Right cardiac atrium (tissue), 5 donors: ENCODE measurements at regions not wholly inside any gene's neighbourhood (a gene's known extent, or its start where the extent isn't known, plus 50 kb on each side); places are given as distances from the start of the nearest gene placed in this dataset.
"Not testable (repeated sequence)": the region's sequence is repeated elsewhere in the genome, so short reads cannot be mapped to it uniquely, and the experiment has no call there.

Experiments used
- ATAC-seq, 2 donors: fragments of 200-7000 bp; cut with Tn5 transposase; one replicate each; pipeline versions ENCODE4 v1.8.0 to v1.9.1; 2020; ENCODE audit warnings: moderate library complexity in 2 of 2, mild to moderate bottlenecking in 1 of 2
- DNase-seq, 3 donors: peaks; one replicate each; pipeline ENCODE4 v3.0.0-alpha.2; 2020
- H3K27ac ChIP-seq: one replicate; pipeline ENCODE4 v1.5.1; 2013; ENCODE audit warnings: mild to moderate bottlenecking, low read length, control low read depth, moderate library complexity
- H3K27me3 ChIP-seq: one replicate; pipeline ENCODE4 v1.6.1; 2013; ENCODE audit not compliant: control insufficient read depth, insufficient read depth
- H3K4me1 ChIP-seq: one replicate; pipeline ENCODE4 v1.6.1; 2013; ENCODE audit warnings: low read length; ENCODE audit not compliant: control insufficient read depth, insufficient read depth
- H3K4me3 ChIP-seq: one replicate; pipeline ENCODE4 v1.5.1; 2013; ENCODE audit warnings: low read length, control low read depth
- H3K9me3 ChIP-seq: one replicate; pipeline ENCODE4 v1.6.1; 2013; ENCODE audit warnings: low read length; ENCODE audit not compliant: control insufficient read depth
- WGBS: extraction: QIAGEN DNeasy Blood & Tissue Kit; methylation state at CpG from one replicate; pipeline ENCODE4 v1.1.7; 2013; 5-methylcytosine and 5-hydroxymethylcytosine counted together
- intact Hi-C, 4 donors: fragments of 100-400 bp; cut with DNase I; formaldehyde crosslinking; loops; one replicate each; pipeline versions ENCODE4 v1.11.0 to v1.14.0; 2022 to 2023
- donor health status: healthy with polysubstance abuse.
- donor health status: DM: no; HTN: yes; CAD: no.
- donor health status: DM: no; HTN: no; CAD: no.
- donor health status: DM: no; HTN: yes; CAD: no; lungs with severe emphysema.
- donor health status: DM: yes; HTN: yes; CAD: no.

DNA sequence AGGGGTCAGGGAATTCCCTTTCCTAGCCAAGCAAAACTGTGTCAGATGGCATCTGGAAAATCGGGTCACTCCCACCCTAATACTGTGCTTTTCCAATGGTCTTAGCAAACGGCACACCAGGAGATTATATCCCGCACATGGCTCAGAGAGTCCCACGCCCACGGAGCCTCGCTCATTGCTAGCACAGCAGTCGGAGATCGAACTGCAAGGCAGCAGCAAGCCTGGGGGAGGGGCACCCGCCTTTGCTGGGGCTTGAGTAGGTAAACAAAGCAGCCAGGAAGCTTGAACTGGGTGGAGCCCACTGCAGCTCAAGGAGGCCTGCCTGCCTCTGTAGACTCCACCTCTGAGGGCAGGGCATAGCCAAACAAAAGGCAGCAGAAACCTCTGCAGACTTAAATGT, 393.3 kb upstream of the ONECUT1 start:
- H3K27ac ChIP-seq, H3K27me3 ChIP-seq, H3K4me3 ChIP-seq, intact Hi-C loops, ATAC-seq, H3K9me3 ChIP-seq, DNase-seq, H3K4me1 ChIP-seq: not testable (repeated sequence)
- 83% methylated on average over 9 of the region's 9 CpGs for WGBS

DNA sequence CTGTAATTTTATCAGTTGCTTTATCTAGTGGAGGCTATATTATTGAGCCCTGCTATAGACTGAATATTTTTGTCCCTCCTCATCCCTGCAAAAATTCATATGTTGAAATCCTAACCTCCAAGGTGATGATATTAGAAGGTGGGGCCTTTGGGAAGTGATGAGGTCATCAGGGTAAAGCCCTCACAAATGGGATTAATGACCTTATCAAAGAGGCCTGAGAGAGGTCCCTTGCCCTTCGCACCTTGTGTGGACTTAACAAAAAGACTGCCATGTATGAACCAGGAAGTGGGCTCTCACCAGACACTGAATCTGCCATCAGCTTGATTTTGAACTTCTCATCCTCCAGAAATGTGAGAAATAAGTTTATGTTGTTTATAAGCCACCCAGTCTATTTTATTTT, 381.4 kb upstream of the ONECUT1 start:
- ATAC-seq = no peak
- H3K4me1 ChIP-seq = no peaks in the 10 kb centered on the region
- intact Hi-C loops = no loop called here
- no peak overlapping the region for H3K27ac ChIP-seq
- WGBS = 75% methylated on average over 1 of the region's 1 CpG
- no peak for DNase-seq
- H3K9me3 ChIP-seq = no peaks in the 10 kb centered on the region
- no peak overlapping the region for H3K4me3 ChIP-seq
- no peaks in the 10 kb centered on the region for H3K27me3 ChIP-seq

- DNase-seq = no peak
- Histone ChIP-seq H3K27ac (no peak overlapping the region), H3K4me1 (no peaks in the 10 kb centered on the region), H3K9me3 (no peaks in the 10 kb centered on the region), H3K27me3 (no peaks in the 10 kb centered on the region), H3K4me3 (no peak overlapping the region)
- no peak for ATAC-seq
- intact Hi-C loops = no loop called here
- 72% methylated on average over 2 of the region's 2 CpGs for WGBS
Measured at GRCh38 chr15:53166684-53167201, 376.6 kb upstream of the ONECUT1 start.

DNA sequence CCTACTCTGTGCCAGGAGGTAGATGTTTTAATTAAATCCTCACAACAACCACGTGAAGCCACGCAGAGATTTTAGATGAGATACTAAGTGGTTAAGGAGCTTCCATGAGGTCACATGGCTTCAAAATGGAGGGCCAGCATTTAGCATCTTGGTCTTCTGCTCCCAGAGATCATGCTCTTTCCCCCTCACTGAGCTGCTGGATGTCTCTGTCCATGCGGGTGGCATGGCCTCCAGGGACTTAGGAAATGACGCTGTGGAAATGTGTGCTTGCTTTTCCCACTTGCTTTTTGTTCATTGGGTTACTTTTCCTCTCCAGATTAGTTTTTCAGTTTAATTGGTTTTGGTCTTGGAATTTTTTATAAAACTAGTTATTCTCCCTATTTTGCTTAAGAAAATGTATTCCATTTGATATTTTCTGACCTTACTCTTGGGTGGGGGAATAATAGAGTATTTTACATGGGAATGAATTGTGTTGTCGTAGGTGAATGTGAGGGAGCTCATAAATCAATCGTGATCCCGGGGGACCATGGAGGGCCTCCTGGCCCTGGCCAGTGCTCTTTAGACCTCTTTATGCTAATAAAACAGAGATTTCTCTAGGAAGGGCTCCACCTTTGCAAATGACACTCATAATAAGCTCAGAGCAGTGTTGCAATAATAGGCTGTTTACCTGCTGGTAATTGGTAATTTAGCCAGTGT, 376.0 kb upstream of the ONECUT1 start:
- H3K27ac ChIP-seq = no peak overlapping the region
- no peaks in the 10 kb centered on the region for H3K9me3 ChIP-seq
- H3K27me3 ChIP-seq = no peaks in the 10 kb centered on the region
- H3K4me1 ChIP-seq = no peaks in the 10 kb centered on the region
- ATAC-seq (no peak), DNase-seq (no peak)
- WGBS = 82% methylated on average over 7 of the region's 7 CpGs
- intact Hi-C loops = no loop called here
- no peak overlapping the region for H3K4me3 ChIP-seq

- ATAC-seq = no peak
- 53% methylated on average over 3 of the region's 3 CpGs for WGBS
- intact Hi-C loops = no loop called here
Measured at GRCh38 chr15:53160092-53160704, 370.1 kb upstream of the ONECUT1 start.

DNA sequence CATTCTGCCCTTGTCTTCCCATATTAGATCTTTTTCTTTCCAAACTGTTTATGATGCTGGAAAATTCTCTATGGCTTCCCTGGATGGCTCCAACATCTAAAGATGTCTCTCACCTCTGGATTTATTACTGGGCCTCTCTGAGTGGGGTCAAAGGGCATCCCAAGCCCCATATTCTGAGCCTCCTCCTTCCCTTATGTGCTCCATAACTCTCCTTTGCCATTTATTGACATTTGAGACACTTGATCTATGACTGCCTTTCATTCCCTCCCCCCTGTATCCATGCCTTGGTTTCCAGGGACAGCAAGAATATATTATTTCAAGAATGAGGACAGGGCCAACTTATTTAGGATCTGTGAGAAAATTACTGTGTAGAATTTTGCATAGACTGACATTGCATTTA, 369.3 kb upstream of the ONECUT1 start:
- H3K4me3 ChIP-seq = no peak overlapping the region
- no peaks in the 10 kb centered on the region for H3K27me3 ChIP-seq
- intact Hi-C loops = no loop called here
- ATAC-seq = no peak
- H3K9me3 ChIP-seq = no peaks in the 10 kb centered on the region
- no peak overlapping the region for H3K27ac ChIP-seq
- H3K4me1 ChIP-seq = no peaks in the 10 kb centered on the region
- no peak for DNase-seq

More at GRCh38 chr15:53160092-53160704, 370.1 kb upstream of the ONECUT1 start:
- peak in 1 of 3 donors; percentile 20 for DNase-seq
- H3K4me1 ChIP-seq = no peaks in the 10 kb centered on the region
- no peak overlapping the region for H3K4me3 ChIP-seq
- H3K9me3 ChIP-seq = no peaks in the 10 kb centered on the region
- H3K27me3 ChIP-seq = no peaks in the 10 kb centered on the region
- no peak overlapping the region for H3K27ac ChIP-seq

GRCh38 chr15:53158995-53159394, 368.9 kb upstream of the ONECUT1 start:
- Histone ChIP-seq H3K9me3 (no peaks in the 10 kb centered on the region), H3K27me3 (no peaks in the 10 kb centered on the region), H3K27ac (no peak overlapping the region), H3K4me1 (no peaks in the 10 kb centered on the region), H3K4me3 (no peak overlapping the region)
- intact Hi-C loops = no loop called here
- no peak for DNase-seq
- ATAC-seq = no peak
- WGBS = 88% methylated on average over 3 of the region's 3 CpGs

GRCh38 chr15:53133255-53133850, 343.2 kb upstream of the ONECUT1 start:
- WGBS = 58% methylated on average over 6 of the region's 6 CpGs
- intact Hi-C loops = no loop called here
- H3K4me3 ChIP-seq = no peak overlapping the region
- no peak overlapping the region for H3K27ac ChIP-seq
- no peaks in the 10 kb centered on the region for H3K27me3 ChIP-seq
- DNase-seq (no peak), ATAC-seq (no peak)
- H3K4me1 ChIP-seq = no peaks in the 10 kb centered on the region
- H3K9me3 ChIP-seq = no peaks in the 10 kb centered on the region

DNA sequence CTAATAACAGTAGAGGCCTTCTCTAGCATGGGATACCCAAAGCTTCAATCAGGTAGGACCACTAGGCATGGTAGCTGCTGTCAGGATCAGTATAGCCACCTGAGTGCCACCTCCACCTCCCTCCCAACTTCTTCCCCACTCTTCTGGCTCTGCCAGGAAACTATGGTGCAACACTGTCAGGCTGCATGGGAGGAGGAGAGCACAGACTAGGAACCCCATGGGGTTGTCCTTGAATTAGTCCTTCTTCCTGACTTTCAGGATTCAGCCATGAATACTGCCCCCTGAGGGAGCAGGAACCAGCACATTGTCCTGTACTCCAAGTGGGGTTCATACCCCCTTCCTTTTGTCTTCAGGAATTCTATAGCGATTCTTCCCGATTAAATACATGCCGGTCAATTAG, 340.8 kb upstream of the ONECUT1 start:
- Histone ChIP-seq H3K27ac (no peak overlapping the region), H3K27me3 (no peaks in the 10 kb centered on the region), H3K9me3 (no peaks in the 10 kb centered on the region), H3K4me3 (no peak overlapping the region), H3K4me1 (no peaks in the 10 kb centered on the region)
- intact Hi-C loops = no loop called here
- 92% methylated on average over 3 of the region's 3 CpGs for WGBS
- ATAC-seq (no peak), DNase-seq (no peak)

GRCh38 chr15:53129121-53129904, 339.2 kb upstream of the ONECUT1 start:
- no peak for ATAC-seq

GRCh38 chr15:53128652-53129051, 338.5 kb upstream of the ONECUT1 start:
- Histone ChIP-seq H3K27ac (no peak overlapping the region), H3K9me3 (no peaks in the 10 kb centered on the region), H3K4me3 (no peak overlapping the region), H3K4me1 (no peaks in the 10 kb centered on the region), H3K27me3 (no peaks in the 10 kb centered on the region)
- WGBS = 18% methylated on average over 5 of the region's 5 CpGs
- DNase-seq (no peak), ATAC-seq (no peak)
- intact Hi-C loops = no loop called here

More at GRCh38 chr15:53129121-53129904, 339.2 kb upstream of the ONECUT1 start:
- H3K4me3 ChIP-seq = no peak overlapping the region
- no peaks in the 10 kb centered on the region for H3K4me1 ChIP-seq
- H3K27ac ChIP-seq = no peak overlapping the region
- 50% methylated on average over 12 of the region's 12 CpGs for WGBS
- DNase-seq = no peak
- intact Hi-C loops = no loop called here
- no peaks in the 10 kb centered on the region for H3K9me3 ChIP-seq
- H3K27me3 ChIP-seq = no peaks in the 10 kb centered on the region
